SW 1271 (cell line): ENCODE measurements at regions not wholly inside any gene's neighbourhood (a gene's known extent, or its start where the extent isn't known, plus 50 kb on each side); places are given as distances from the start of the nearest gene placed in this dataset.
"Not testable (repeated sequence)": the region's sequence is repeated elsewhere in the genome, so short reads cannot be mapped to it uniquely, and the experiment has no call there.

ENCODE experiments used
- DNase-seq, 2 experiments: peaks; one replicate each; lab custom pipeline; 2025; lab: John Stamatoyannopoulos, UW

- no peak for DNase-seq
Measured at GRCh38 chr10:65355141-65355680, 1570.6 kb upstream of the LRRTM3 start.

GRCh38 chr10:65358565-65358964 lies 1567.3 kb upstream of the LRRTM3 start:
- peak in 1 of 2 experiments; percentile 8 for DNase-seq

- no peak for DNase-seq
Measured at GRCh38 chr10:65360497-65360896, 1565.3 kb upstream of the LRRTM3 start.

- no peak for DNase-seq
Measured at GRCh38 chr10:65365878-65366277, 1560.0 kb upstream of the LRRTM3 start.

- no peak for DNase-seq
Measured at GRCh38 chr10:65367706-65368105, 1558.1 kb upstream of the LRRTM3 start.

GRCh38 chr10:65375528-65375927 lies 1550.3 kb upstream of the LRRTM3 start:
- no peak for DNase-seq

- DNase-seq, result no peak
Measured at GRCh38 chr10:65377687-65378086, 1548.1 kb upstream of the LRRTM3 start.

GRCh38 chr10:65394502-65395297 lies 1531.1 kb upstream of the LRRTM3 start:
- peak in 1 of 2 experiments; percentile 0 for DNase-seq

GRCh38 chr10:65395631-65396030 lies 1530.2 kb upstream of the LRRTM3 start:
- no peak for DNase-seq

GRCh38 chr10:65396997-65397396 lies 1528.8 kb upstream of the LRRTM3 start:
- DNase-seq, result no peak

GRCh38 chr10:65408401-65408800 lies 1517.4 kb upstream of the LRRTM3 start:
- no peak for DNase-seq

- no peak for DNase-seq
Measured at GRCh38 chr10:65413001-65413400, 1512.8 kb upstream of the LRRTM3 start.

GRCh38 chr10:65415318-65415717 lies 1510.5 kb upstream of the LRRTM3 start:
- no peak for DNase-seq

- DNase-seq, result no peak
Measured at GRCh38 chr10:65416094-65416493, 1509.7 kb upstream of the LRRTM3 start.

- DNase-seq, result no peak
Measured at GRCh38 chr10:65419629-65420028, 1506.2 kb upstream of the LRRTM3 start.

- DNase-seq, result no peak
Measured at GRCh38 chr10:65423043-65423442, 1502.8 kb upstream of the LRRTM3 start.

- not testable (repeated sequence) for DNase-seq
Measured at GRCh38 chr10:65429381-65429780, 1496.5 kb upstream of the LRRTM3 start.

GRCh38 chr10:65430979-65431378 lies 1494.9 kb upstream of the LRRTM3 start:
- no peak for DNase-seq

GRCh38 chr10:65470986-65471385 lies 1454.8 kb upstream of the LRRTM3 start:
- no peak for DNase-seq

GRCh38 chr10:65482848-65483247 lies 1443.0 kb upstream of the LRRTM3 start:
- DNase-seq, result no peak

- no peak for DNase-seq
Measured at GRCh38 chr10:65491799-65492198, 1434.0 kb upstream of the LRRTM3 start.

GRCh38 chr10:65496541-65496940 lies 1429.3 kb upstream of the LRRTM3 start:
- DNase-seq, result no peak

- DNase-seq, result no peak
Measured at GRCh38 chr10:65497837-65498236, 1428.0 kb upstream of the LRRTM3 start.

- no peak for DNase-seq
Measured at GRCh38 chr10:65500716-65501115, 1425.1 kb upstream of the LRRTM3 start.
